HG02678 (cell line): ENCODE measurements at regions not wholly inside any gene's neighbourhood (a gene's known extent, or its start where the extent isn't known, plus 50 kb on each side); places are given as distances from the start of the nearest gene placed in this dataset.
A peak's percentile ranks its signal among the peaks of the same experiment; 100 is the strongest.

Experiments
- ATAC-seq: cut with Tn5 transposase; IDR thresholded peaks from one replicate; pipeline ENCODE4 v1.9.1; 2021; ENCODE audit warnings: mild to moderate bottlenecking, moderate library complexity; ENCODE audit not compliant: unreplicated experiment

GRCh38 chr2:8457699-8458502 is 224.0 kb upstream of the ID2 start:
- ATAC-seq, result no peak

- no peak for ATAC-seq
Observed at GRCh38 chr2:8458503-8459459, 223.1 kb upstream of the ID2 start.

- ATAC-seq, result no peak
Observed at GRCh38 chr2:8459474-8459873, 222.4 kb upstream of the ID2 start.

GRCh38 chr2:8461341-8461740 is 220.5 kb upstream of the ID2 start:
- no peak for ATAC-seq

- ATAC-seq, result no peak
Observed at GRCh38 chr2:8462280-8462679, 219.6 kb upstream of the ID2 start.

- ATAC-seq, result no peak
Observed at GRCh38 chr2:8462899-8463648, 218.8 kb upstream of the ID2 start.

GRCh38 chr2:8465560-8465959 is 216.3 kb upstream of the ID2 start:
- no peak for ATAC-seq

- peak; percentile 63 for ATAC-seq
Observed at GRCh38 chr2:8469709-8470493, 212.0 kb upstream of the ID2 start.

- ATAC-seq, result peak; percentile 48
Observed at GRCh38 chr2:8472545-8473323, 209.1 kb upstream of the ID2 start.

GRCh38 chr2:8475349-8476031 is 206.4 kb upstream of the ID2 start:
- no peak for ATAC-seq

GRCh38 chr2:8477552-8478470 is 204.0 kb upstream of the ID2 start:
- ATAC-seq, result peak; percentile 63

- no peak for ATAC-seq
Observed at GRCh38 chr2:8478471-8478793, 203.4 kb upstream of the ID2 start.

GRCh38 chr2:8479298-8479697 is 202.6 kb upstream of the ID2 start:
- ATAC-seq, result no peak

- no peak for ATAC-seq
Observed at GRCh38 chr2:8480915-8481314, 200.9 kb upstream of the ID2 start.

GRCh38 chr2:8481463-8482009 is 200.3 kb upstream of the ID2 start:
- peak; percentile 51 for ATAC-seq

- no peak for ATAC-seq
Observed at GRCh38 chr2:8482432-8482831, 199.4 kb upstream of the ID2 start.

- ATAC-seq, result no peak
Observed at GRCh38 chr2:8484502-8485283, 197.2 kb upstream of the ID2 start.
